ENCODE measurements at regions not wholly inside any gene's neighbourhood (a gene's known extent, or its start where the extent isn't known, plus 50 kb on each side); places are given as distances from the start of the nearest gene placed in this dataset.

GRCh38 chr2:6454286-6454990, 411.3 kb downstream of the CMPK2 start:
- DNase-seq: no peak
- POLR2A ChIA-PET: no interaction called here
- Mint-ChIP-seq H3K36me3 (ENCODE audit: low read depth) (no peaks in the 10 kb centered on the region), H3K27ac (no peak overlapping the region), H3K27me3 (no peaks in the 10 kb centered on the region), H3K4me1 (no peaks in the 10 kb centered on the region), H3K4me3 (no peak overlapping the region), H3K9me3 (peaks cover 13% of the 10 kb centered on the region)
- no peak for TF ChIP-seq CTCF (IDR thresholded peaks at IDR 0.05)
- intact Hi-C loops (cut with micrococcal nuclease): no loop called here
- no peak for ATAC-seq (ENCODE audit: low read depth)
- CTCF ChIA-PET: no interaction called here

DNA sequence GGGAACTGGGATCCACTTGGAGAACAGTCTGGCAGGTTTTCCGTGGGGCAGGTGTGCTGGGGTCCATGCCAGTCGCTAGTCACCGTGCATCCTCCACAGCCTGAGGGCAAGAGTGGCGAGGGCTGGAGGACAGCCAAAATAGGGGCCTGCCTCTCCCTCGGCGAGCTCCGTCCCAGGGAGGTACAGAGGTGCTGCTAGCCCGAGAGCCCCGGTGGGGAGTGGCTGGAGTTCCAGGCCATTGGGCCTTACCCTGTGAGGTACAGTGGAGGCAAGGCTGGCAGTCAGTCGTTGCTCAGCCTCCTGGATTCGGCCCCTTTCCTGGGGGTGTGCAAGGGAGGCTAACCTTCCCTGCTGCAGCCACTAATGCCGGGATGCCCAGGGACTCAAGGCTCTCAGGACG, 406.6 kb downstream of the CMPK2 start:
- no peak overlapping the region for H3K27ac Mint-ChIP-seq
- no peak for ATAC-seq (ENCODE audit: low read depth)
- no peak for TF ChIP-seq CTCF (IDR thresholded peaks at IDR 0.05)

GRCh38 chr2:6470518-6470917, 395.2 kb downstream of the CMPK2 start:
- intact Hi-C loops (cut with micrococcal nuclease): no loop called here
- TF ChIP-seq CTCF (IDR thresholded peaks at IDR 0.05): no peak
- Mint-ChIP-seq H3K27ac (no peak overlapping the region), H3K9me3 (peaks cover 5% of the 10 kb centered on the region), H3K4me1 (no peaks in the 10 kb centered on the region), H3K27me3 (peaks cover 5% of the 10 kb centered on the region), H3K4me3 (no peak overlapping the region), H3K36me3 (ENCODE audit: low read depth) (no peaks in the 10 kb centered on the region)
- ChIA-PET CTCF (no interaction called here), POLR2A (no interaction called here)
- DNase-seq (no peak), ATAC-seq (ENCODE audit: low read depth) (no peak)

More for the DNA sequence above, 406.6 kb downstream of the CMPK2 start:
- Mint-ChIP-seq H3K4me1 (peaks cover 1% of the 10 kb centered on the region), H3K4me3 (no peak overlapping the region), H3K27me3 (no peaks in the 10 kb centered on the region), H3K36me3 (ENCODE audit: low read depth) (no peaks in the 10 kb centered on the region), H3K9me3 (peaks cover 12% of the 10 kb centered on the region)
- intact Hi-C loops (cut with micrococcal nuclease): no loop called here
- DNase-seq: no peak
- ChIA-PET CTCF (no interaction called here), POLR2A (no interaction called here)

DNA sequence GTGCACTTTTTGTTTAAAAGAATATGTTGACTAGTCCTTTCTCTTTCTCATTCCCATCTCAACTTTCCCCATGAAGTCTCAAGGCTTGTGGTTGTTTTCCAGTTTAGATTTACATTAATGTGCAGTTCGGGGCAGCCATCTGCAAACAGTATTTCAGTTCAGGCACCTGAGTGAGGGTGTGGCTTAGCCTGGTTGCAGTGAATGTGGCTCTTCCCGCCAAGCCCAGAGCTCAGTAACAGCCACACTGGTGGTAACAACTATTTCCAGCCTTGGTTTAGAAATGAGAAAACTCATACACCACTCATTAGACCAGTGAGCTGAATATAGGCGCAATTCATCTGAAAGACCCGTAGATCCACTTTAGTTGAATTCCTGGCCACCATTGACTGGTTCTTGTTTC, 394.3 kb downstream of the CMPK2 start:
- H3K27me3 Mint-ChIP-seq: peaks cover 5% of the 10 kb centered on the region
- no peak overlapping the region for H3K27ac Mint-ChIP-seq
- ATAC-seq (ENCODE audit: low read depth): no peak
- H3K4me3 Mint-ChIP-seq: no peak overlapping the region
- peaks cover 4% of the 10 kb centered on the region for H3K9me3 Mint-ChIP-seq
- ChIA-PET CTCF (no interaction called here), POLR2A (no interaction called here)
- no peaks in the 10 kb centered on the region for H3K36me3 Mint-ChIP-seq (ENCODE audit: low read depth)
- H3K4me1 Mint-ChIP-seq: no peaks in the 10 kb centered on the region
- no peak for TF ChIP-seq CTCF (IDR thresholded peaks at IDR 0.05)
- no peak for DNase-seq
- intact Hi-C loops (cut with micrococcal nuclease): no loop called here

- ATAC-seq (ENCODE audit: low read depth): no peak
- ChIA-PET POLR2A (no interaction called here), CTCF (no interaction called here)
- no peak overlapping the region for H3K27ac Mint-ChIP-seq
- H3K9me3 Mint-ChIP-seq: no peaks in the 10 kb centered on the region
- H3K4me3 Mint-ChIP-seq: no peak overlapping the region
- H3K36me3 Mint-ChIP-seq (ENCODE audit: low read depth): no peaks in the 10 kb centered on the region
- intact Hi-C loops (cut with micrococcal nuclease): no loop called here
- H3K4me1 Mint-ChIP-seq: no peaks in the 10 kb centered on the region
- no peak for TF ChIP-seq CTCF (IDR thresholded peaks at IDR 0.05)
- no peak for DNase-seq
- H3K27me3 Mint-ChIP-seq: peaks cover 5% of the 10 kb centered on the region
Observed at GRCh38 chr2:6474161-6475140, 391.3 kb downstream of the CMPK2 start.

Measured in activated B cell treated with CpG ODN at 0.5 μM for 24 hours (primary cell).